Heart left ventricle (tissue), 16 donors: ENCODE measurements at regions not wholly inside any gene's neighbourhood (a gene's known extent, or its start where the extent isn't known, plus 50 kb on each side); places are given as distances from the start of the nearest gene placed in this dataset.

Source experiments
- ATAC-seq, 4 donors: fragments of 200-7000 bp; cut with Tn5 transposase; one replicate each; pipeline ENCODE4 v1.9.1; 2020 to 2022; ENCODE audit warnings: moderate library complexity in 4 of 4, mild to moderate bottlenecking in 3 of 4, moderate number of reproducible peaks in 1 of 4
- DNase-seq, 5 donors: peaks; one replicate each; pipeline ENCODE4 v3.0.0-alpha.2; 2020
- H3K27ac ChIP-seq, 12 donors: fragments of 200-600 bp; sonication (generic) in 4 of 12; one replicate each; pipeline versions ENCODE4 v1.5.0 to v1.8.0; 2016 to 2022; ENCODE audit warnings: mild to moderate bottlenecking in 2 of 12
- H3K27me3 ChIP-seq, 9 donors: fragments of 200-600 bp; sonication (generic) in 2 of 9; one replicate each; pipeline versions ENCODE4 v1.5.1 to v1.8.0; 2016 to 2022; ENCODE audit warnings: mild to moderate bottlenecking in 3 of 9
- H3K36me3 ChIP-seq, 9 donors: fragments of 200-600 bp; sonication (generic) in 2 of 9; one replicate each; pipeline versions ENCODE4 v1.5.0 to v1.8.0; 2018 to 2022; ENCODE audit warnings: mild to moderate bottlenecking in 2 of 9
- H3K4me1 ChIP-seq, 12 donors: fragments of 200-600 bp; sonication (generic) in 4 of 12; one replicate each; pipeline versions ENCODE4 v1.5.0 to v1.8.0; 2016 to 2022; ENCODE audit warnings: mild to moderate bottlenecking in 3 of 12
- H3K4me3 ChIP-seq, 12 donors: fragments of 200-600 bp; sonication (generic) in 4 of 12; one replicate each; pipeline versions ENCODE4 v1.5.0 to v1.8.0; 2017 to 2022; ENCODE audit warnings: mild to moderate bottlenecking in 9 of 12, moderate library complexity in 4 of 12
- H3K9me3 ChIP-seq, 12 donors: fragments of 200-600 bp; sonication (generic) in 4 of 12; one replicate each; pipeline versions ENCODE4 v1.5.0 to v1.8.0; 2016 to 2022; ENCODE audit warnings: mild to moderate bottlenecking in 1 of 12
- POLR2A ChIP-seq, 2 donors: fragments of 450-650 bp; IDR thresholded peaks; one replicate each; pipeline ENCODE4 v1.6.1; 2017; ENCODE audit warnings: antibody characterized with exemption in 2 of 2, mild to moderate bottlenecking in 2 of 2, moderate library complexity in 2 of 2
- WGBS, 4 donors: extraction: QIAGEN DNeasy Blood & Tissue Kit in 2 of 4; methylation state at CpG; one replicate each; pipeline versions ENCODE4 v1.1.5 to v1.1.7; 2013 to 2018; 5-methylcytosine and 5-hydroxymethylcytosine counted together
- intact Hi-C, 10 donors: fragments of 100-400 bp; cut with DNase I; formaldehyde crosslinking; loops; one replicate each; pipeline versions ENCODE4 v1.11.1 to v1.14.2; 2022
- TF ChIP-seq, protein P1 (sequence below), 12 donors: fragments of 200-600 bp; sonication (generic) in 4 of 12; IDR thresholded peaks; one replicate each; pipeline versions ENCODE4 v1.5.0 to v1.8.0; 2018 to 2022; ENCODE audit warnings: antibody characterized with exemption in 12 of 12, mild to moderate bottlenecking in 5 of 12
- donor health status: ischemic (EF 13 %, LVEDD 7.1; RV severe dilation, severe dysfunction).
- donor health status: healthy with polysubstance abuse.
- donor health status: DM: no; HTN: yes; CAD: no.
- donor health status: DM: no; HTN: no; CAD: no.
- donor health status: ischemic (EF 25% LVEDD 6.9; RV normal size, moderate dysfunction).
- donor health status: ischemic (EF 25% LVEDD 5.7; RV mildly dilated, moderate dysfunction).
- donor health status: healthy.
- donor health status: DM: yes; HTN: yes; CAD: no.
- donor health status: ischemic (EF 35%, LVEDD 5.7; RV mildly dilated, moderate dysfunction).
- donor health status: nonischemic (EF 11% LVEDD 7.7; RV severe dilation, severe dysfunction).
- donor health status: DM: yes; HTN: yes; CAD: no.
- donor health status: PGD.
- donor health status: ischemic (EF 29% LVEDD 5.4; RV normal size, mild dysfunction).
- donor health status: nonischemic (EF 23%, LVEDD 6.1; RV moderate dilation, normal function).

DNA sequence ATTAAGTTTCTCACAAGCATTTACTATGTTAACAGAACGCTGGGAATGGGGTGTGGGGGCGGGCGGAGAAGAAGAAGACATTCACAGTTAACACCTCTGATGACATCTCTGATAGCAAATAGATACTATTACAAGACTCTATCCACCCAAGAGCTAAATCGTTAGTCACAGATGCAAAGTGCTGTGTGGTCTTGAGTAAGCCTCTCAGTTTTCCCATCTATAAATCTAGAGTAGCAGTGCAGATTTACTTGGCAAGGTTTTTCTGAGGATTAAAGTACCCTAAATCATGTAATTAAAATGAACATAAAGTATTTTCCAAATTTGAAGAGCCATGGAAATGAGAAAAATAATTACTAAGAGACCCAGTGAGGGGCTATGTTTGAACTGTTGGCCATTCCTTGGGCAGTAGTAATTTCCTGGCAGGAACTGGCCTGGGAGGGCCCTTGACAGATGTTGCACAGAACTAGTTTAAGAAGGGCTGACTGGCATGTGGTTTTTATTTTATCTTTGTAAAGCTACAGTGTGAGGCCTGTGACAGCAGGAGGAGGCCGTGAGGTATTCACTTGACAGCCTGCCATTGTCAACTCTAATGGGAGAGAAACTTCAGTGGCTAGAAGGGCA is 58.7 kb upstream of the APOBEC4 start:
- WGBS, 4 donors = 63 to 71% (median 67%) methylated on average over 5 of the region's 5 CpGs
- ATAC-seq (peak; percentile 82 to 91 (median 88)), DNase-seq (peak in 4 of 5 donors; percentile 43 to 66 (median 55))
- Histone ChIP-seq H3K36me3 (no peaks in the 10 kb centered on the region), H3K27me3 (no peaks in the 10 kb centered on the region), H3K27ac (peak overlapping the region in 11 of 12 donors; percentile 33 to 72 (median 49)), H3K4me1 (peaks cover 0 to 52% (median 27%) of the 10 kb centered on the region in 12 donors), H3K9me3 (peaks cover 0 to 3% (median 0%) of the 10 kb centered on the region in 12 donors), H3K4me3 (no peak overlapping the region)
- intact Hi-C loops = no loop called here
- no peak for TF ChIP-seq POLR2A (IDR thresholded peaks at IDR 0.05)
- TF ChIP-seq, protein P1, sequence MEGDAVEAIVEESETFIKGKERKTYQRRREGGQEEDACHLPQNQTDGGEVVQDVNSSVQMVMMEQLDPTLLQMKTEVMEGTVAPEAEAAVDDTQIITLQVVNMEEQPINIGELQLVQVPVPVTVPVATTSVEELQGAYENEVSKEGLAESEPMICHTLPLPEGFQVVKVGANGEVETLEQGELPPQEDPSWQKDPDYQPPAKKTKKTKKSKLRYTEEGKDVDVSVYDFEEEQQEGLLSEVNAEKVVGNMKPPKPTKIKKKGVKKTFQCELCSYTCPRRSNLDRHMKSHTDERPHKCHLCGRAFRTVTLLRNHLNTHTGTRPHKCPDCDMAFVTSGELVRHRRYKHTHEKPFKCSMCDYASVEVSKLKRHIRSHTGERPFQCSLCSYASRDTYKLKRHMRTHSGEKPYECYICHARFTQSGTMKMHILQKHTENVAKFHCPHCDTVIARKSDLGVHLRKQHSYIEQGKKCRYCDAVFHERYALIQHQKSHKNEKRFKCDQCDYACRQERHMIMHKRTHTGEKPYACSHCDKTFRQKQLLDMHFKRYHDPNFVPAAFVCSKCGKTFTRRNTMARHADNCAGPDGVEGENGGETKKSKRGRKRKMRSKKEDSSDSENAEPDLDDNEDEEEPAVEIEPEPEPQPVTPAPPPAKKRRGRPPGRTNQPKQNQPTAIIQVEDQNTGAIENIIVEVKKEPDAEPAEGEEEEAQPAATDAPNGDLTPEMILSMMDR (IDR thresholded peaks at IDR 0.05) = peak in 4 of 12 donors; percentile 18 to 27 (median 24)

DNA sequence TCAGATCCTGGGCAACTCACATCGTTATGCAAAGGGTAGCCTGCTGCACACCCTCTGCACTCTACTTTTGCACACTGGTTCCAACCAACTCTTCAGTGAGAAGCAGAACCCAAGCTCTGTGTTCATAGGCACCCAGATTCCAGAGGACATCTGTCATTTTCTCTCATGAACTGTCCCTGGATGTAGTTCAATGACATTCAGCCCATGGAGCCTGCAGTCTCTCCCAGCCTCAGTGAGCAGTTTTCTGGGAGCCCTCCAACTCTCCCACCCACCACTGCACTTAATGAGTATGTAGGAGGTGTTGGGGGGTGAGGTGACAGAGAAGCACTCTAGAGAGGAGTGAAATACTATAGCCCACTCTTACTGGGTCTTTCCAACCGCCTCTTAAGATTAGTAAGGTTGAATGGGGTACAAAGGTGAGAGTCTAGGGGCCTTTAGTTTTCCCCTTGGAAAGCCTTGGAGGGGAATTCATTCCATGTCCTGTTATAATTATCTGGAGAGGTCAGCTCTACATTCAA is 58.1 kb upstream of the APOBEC4 start:
- Histone ChIP-seq H3K9me3 (peaks cover 0 to 3% (median 0%) of the 10 kb centered on the region in 12 donors), H3K36me3 (no peaks in the 10 kb centered on the region), H3K27ac (peak overlapping the region in 9 of 12 donors; percentile 37 to 72 (median 50)), H3K4me1 (peaks cover 0 to 45% (median 24%) of the 10 kb centered on the region in 12 donors), H3K27me3 (no peaks in the 10 kb centered on the region), H3K4me3 (no peak overlapping the region)
- ATAC-seq (peak; percentile 20 to 37 (median 26)), DNase-seq (no peak)
- TF ChIP-seq, protein P1 (IDR thresholded peaks at IDR 0.05) = no peak
- TF ChIP-seq POLR2A (IDR thresholded peaks at IDR 0.05) = no peak
- 76 to 85% (median 81%) methylated on average over 2 of the region's 2 CpGs for WGBS, 4 donors
- intact Hi-C loops = no loop called here

DNA sequence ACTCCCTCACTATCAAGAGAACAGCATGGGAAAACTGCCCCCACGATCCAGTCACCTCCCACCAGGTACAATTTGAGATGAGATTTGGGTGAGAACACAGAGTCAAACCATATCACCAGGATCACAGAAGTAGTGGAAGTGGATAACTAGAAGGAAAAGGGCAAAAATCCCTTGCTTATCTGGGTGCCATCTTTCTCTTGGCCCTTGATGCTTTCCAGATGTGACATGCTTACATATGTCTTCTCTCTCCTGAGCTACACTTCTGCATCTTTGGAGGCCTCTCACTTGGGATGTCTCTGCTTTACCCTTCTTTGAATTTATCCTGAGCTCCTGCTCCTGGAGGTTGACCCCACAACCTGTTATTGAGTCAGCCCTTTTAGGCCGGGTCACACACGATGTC is 57.6 kb upstream of the APOBEC4 start:
- Histone ChIP-seq H3K27ac (peak overlapping the region in 2 of 12 donors; percentile 37 to 59), H3K36me3 (no peaks in the 10 kb centered on the region), H3K9me3 (peaks cover 0 to 1% (median 0%) of the 10 kb centered on the region in 12 donors), H3K27me3 (no peaks in the 10 kb centered on the region), H3K4me1 (peaks cover 0 to 41% (median 21%) of the 10 kb centered on the region in 12 donors), H3K4me3 (no peak overlapping the region)
- TF ChIP-seq, protein P1 (IDR thresholded peaks at IDR 0.05) = no peak
- TF ChIP-seq POLR2A (IDR thresholded peaks at IDR 0.05) = no peak
- 65 to 80% (median 76%) methylated on average over 3 of the region's 3 CpGs for WGBS, 4 donors
- intact Hi-C loops = no loop called here
- no peak for DNase-seq
- ATAC-seq = no peak

DNA sequence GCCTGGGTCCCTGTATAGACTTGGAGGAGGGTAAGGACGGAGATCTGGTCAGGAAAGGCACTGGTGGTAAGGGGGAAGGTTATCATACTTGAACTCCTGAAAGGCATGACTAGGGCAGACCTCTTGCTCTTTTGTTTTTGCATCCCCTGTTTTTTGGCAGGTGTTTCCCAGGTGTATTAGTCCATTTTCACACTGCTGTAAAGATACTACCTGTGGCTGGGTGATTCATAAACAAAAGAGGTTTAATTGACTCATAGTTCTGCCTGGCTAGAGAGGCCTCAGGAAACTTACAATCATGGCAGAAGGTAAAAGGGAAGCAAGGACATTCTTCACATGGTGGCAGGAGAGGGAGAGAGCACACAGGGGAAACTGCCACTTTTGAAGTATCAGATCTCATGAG is 57.2 kb upstream of the APOBEC4 start:
- intact Hi-C loops = no loop called here
- Histone ChIP-seq H3K4me1 (peaks cover 0 to 41% (median 20%) of the 10 kb centered on the region in 12 donors), H3K36me3 (no peaks in the 10 kb centered on the region), H3K9me3 (no peaks in the 10 kb centered on the region), H3K4me3 (no peak overlapping the region), H3K27me3 (no peaks in the 10 kb centered on the region), H3K27ac (no peak overlapping the region)
- 96 to 100% (median 100%) methylated on average over 1 of the region's 1 CpG for WGBS, 4 donors
- DNase-seq = no peak
- ATAC-seq = no peak
- TF ChIP-seq, protein P1 (IDR thresholded peaks at IDR 0.05) = no peak
- no peak for TF ChIP-seq POLR2A (IDR thresholded peaks at IDR 0.05)
